HL-60 (cell line): ENCODE measurements at regions not wholly inside any gene's neighbourhood (a gene's known extent, or its start where the extent isn't known, plus 50 kb on each side); places are given as distances from the start of the nearest gene placed in this dataset.

ENCODE experiments used
- DNase-seq, 2 experiments: peaks; one replicate each; pipeline ENCODE4 v3.0.0-alpha.2; 2010 to 2020; ENCODE audit warnings: low read depth in 1 of 2, low spot score in 1 of 2
- H3K27ac ChIP-seq: fragments of 250-450 bp; sonication (Bioruptor Pico); replicated peaks from 2 replicates; pipeline ENCODE4 v1.5.1; 2020; ENCODE audit warnings: mild to moderate bottlenecking, moderate library complexity
- H3K27me3 ChIP-seq: fragments of 250-450 bp; sonication (Bioruptor Pico); 2 replicates; pipeline ENCODE4 v1.5.1; 2021; ENCODE audit warnings: mild to moderate bottlenecking, moderate library complexity; ENCODE audit not compliant: insufficient read depth, poor library complexity, severe bottlenecking
- H3K4me3 ChIP-seq: replicated peaks from 2 replicates; pipeline ENCODE4 v1.5.1; 2011; ENCODE audit warnings: mild to moderate bottlenecking, control low read depth, low read length; ENCODE audit not compliant: insufficient read depth
- CTCF ChIP-seq: IDR thresholded peaks from one replicate; pipeline ENCODE4 v1.5.1; 2011; ENCODE audit warnings: low read length, control low read depth, inconsistent platforms; ENCODE audit not compliant: insufficient read depth
- GABPA ChIP-seq: IDR thresholded peaks from 2 replicates; pipeline ENCODE4 v1.6.1; 2012; ENCODE audit warnings: low read depth
- POLR2AphosphoS5 ChIP-seq: IDR thresholded peaks from 2 replicates; pipeline ENCODE4 v1.6.1; 2012; ENCODE audit warnings: low read depth
- REST ChIP-seq: IDR thresholded peaks from 2 replicates; pipeline ENCODE4 v1.6.1; 2012; ENCODE audit warnings: low read depth; ENCODE audit not compliant: insufficient replicate concordance
- SPI1 ChIP-seq: IDR thresholded peaks from 2 replicates; pipeline ENCODE4 v1.6.1; 2012; ENCODE audit warnings: low read depth, mild to moderate bottlenecking, borderline replicate concordance

GRCh38 chr3:36095238-36095637 is 285.1 kb upstream of the STAC start:
- H3K4me3 ChIP-seq, result no peak overlapping the region
- H3K27ac ChIP-seq, result no peak overlapping the region
- H3K27me3 ChIP-seq, result no peaks in the 10 kb centered on the region
- DNase-seq, result no peak
- TF ChIP-seq CTCF (no peak), POLR2AphosphoS5 (no peak), SPI1 (no peak), REST (no peak), GABPA (no peak)

GRCh38 chr3:36097209-36097608 is 283.1 kb upstream of the STAC start:
- TF ChIP-seq SPI1, result no peak
- TF ChIP-seq REST, result no peak
- no peak for TF ChIP-seq CTCF
- no peak for TF ChIP-seq POLR2AphosphoS5
- TF ChIP-seq GABPA, result no peak
- no peak for DNase-seq
- H3K27ac ChIP-seq, result no peak overlapping the region
- H3K4me3 ChIP-seq, result no peak overlapping the region
- no peaks in the 10 kb centered on the region for H3K27me3 ChIP-seq

GRCh38 chr3:36114353-36114752 is 266.0 kb upstream of the STAC start:
- TF ChIP-seq SPI1 (no peak), CTCF (no peak), POLR2AphosphoS5 (no peak), REST (no peak), GABPA (no peak)
- Histone ChIP-seq H3K4me3 (no peak overlapping the region), H3K27ac (no peak overlapping the region), H3K27me3 (no peaks in the 10 kb centered on the region)
- no peak for DNase-seq
